K562 (cell line): ENCODE measurements at regions not wholly inside any gene's neighbourhood (a gene's known extent, or its start where the extent isn't known, plus 50 kb on each side); places are given as distances from the start of the nearest gene placed in this dataset.

ENCODE experiments used
- ATAC-seq: fragments of 200-7000 bp; cut with Tn5 transposase; 3 replicates; pipeline ENCODE4 v1.9.1; 2020; ENCODE audit warnings: moderate library complexity
- BruUV-seq: library from RNA; stranded (reverse); fragments of 400-500 nt; replicated peaks from 2 replicates; lab custom pipeline; 2021; lab: Mats Ljungman, UMichigan
- CTCF ChIA-PET: fragments of 300-600 bp; formaldehyde crosslinking; extraction: SDS; loops from one replicate; lab custom pipeline; 2021; ENCODE audit warnings: low intra/inter-chr PET ratio; lab: Yijun Ruan, JAX
- POLR2A ChIA-PET: fragments of 300-600, 350-650 bp; sonication (Branson Sonifier 250); formaldehyde crosslinking; extraction: SDS; loops from one replicate; lab custom pipeline; 2021; ENCODE audit warnings: antibody characterized with exemption, inconsistent platforms; lab: Yijun Ruan, JAX
- DNase-seq, 4 experiments: peaks; one replicate each; pipeline versions ENCODE4 v3.0.0 to v3.0.0-alpha.2; 2011 to 2018; ENCODE audit warnings: low spot score in 3 of 4, mixed read lengths in 3 of 4; ENCODE audit errors: extremely low read depth in 1 of 4
- FAIRE-seq: peaks from 2 replicates; lab custom pipeline; 2011; peaks lifted over from hg19 to GRCh38; lab: Jason Lieb, UNC
- H2AFZ ChIP-seq: 2 replicates; pipeline ENCODE4 v1.6.0; 2011; ENCODE audit warnings: low read depth, low read length, control low read depth, inconsistent platforms
- H3K27ac ChIP-seq: fragments of 200-600 bp; 3 replicates; pipeline ENCODE4 v1.8.0; 2011; ENCODE audit warnings: low read depth, mild to moderate bottlenecking, control low read depth, inconsistent platforms, low read length, moderate library complexity, mixed read lengths; ENCODE audit errors: extremely low read depth
- H3K27me3 ChIP-seq, 2 experiments: fragments of 300-600 bp in 1 of 2; 2 replicates in 1 of 2; 3 replicates in 1 of 2; pipeline versions ENCODE4 v1.6.0 to v1.8.0; 2011; ENCODE audit warnings: inconsistent platforms in 2 of 2, low read length in 2 of 2, mild to moderate bottlenecking in 1 of 2, mixed read lengths in 1 of 2, moderate library complexity in 1 of 2; ENCODE audit not compliant: control insufficient read depth in 2 of 2, insufficient read depth in 2 of 2
- H3K36me3 ChIP-seq: fragments of 300-600 bp; 3 replicates; pipeline ENCODE4 v1.8.0; 2011; ENCODE audit warnings: mild to moderate bottlenecking, low read length, inconsistent platforms; ENCODE audit not compliant: control insufficient read depth, insufficient read depth
- H3K4me1 ChIP-seq, 2 experiments: fragments of 200-600 bp in 1 of 2; replicated peaks in 1 of 2; 2 replicates in 1 of 2; 3 replicates in 1 of 2; pipeline versions ENCODE4 v1.5.1 to v1.8.0; 2011; ENCODE audit warnings: inconsistent platforms in 2 of 2, low read length in 2 of 2, mild to moderate bottlenecking in 1 of 2, mixed read lengths in 1 of 2, moderate library complexity in 1 of 2; ENCODE audit not compliant: control insufficient read depth in 2 of 2, insufficient read depth in 2 of 2
- H3K4me2 ChIP-seq: 2 replicates; pipeline ENCODE4 v1.6.1; 2011; ENCODE audit warnings: low read length, control low read depth, inconsistent platforms, mixed read lengths; ENCODE audit not compliant: insufficient read depth
- H3K4me3 ChIP-seq: fragments of 200-600 bp; sonication (generic), shearing (Covaris generic); 2 replicates; pipeline ENCODE4 v1.5.1; 2016; ENCODE audit warnings: control low read depth, inconsistent platforms
- H3K79me2 ChIP-seq: fragments of 200-600 bp; 3 replicates; pipeline ENCODE4 v1.8.0; 2011; ENCODE audit warnings: low read length, inconsistent platforms; ENCODE audit not compliant: control insufficient read depth, insufficient read depth
- H3K9ac ChIP-seq, 2 experiments: 2 replicates each; pipeline versions ENCODE4 v1.6.0 to v1.6.1; 2011; ENCODE audit warnings: low read depth in 2 of 2, low read length in 2 of 2, control low read depth in 1 of 2, inconsistent platforms in 1 of 2, mild to moderate bottlenecking in 1 of 2, mixed read lengths in 1 of 2; ENCODE audit not compliant: insufficient read depth in 1 of 2
- H3K9me1 ChIP-seq: one replicate; pipeline ENCODE4 v1.6.0; 2011; ENCODE audit warnings: inconsistent platforms, mild to moderate bottlenecking, low read length, moderate library complexity; ENCODE audit not compliant: control insufficient read depth, insufficient read depth
- H3K9me3 ChIP-seq: replicated peaks from 2 replicates; pipeline ENCODE4 v1.5.1; 2011; ENCODE audit warnings: low read depth, low read length, inconsistent platforms; ENCODE audit not compliant: control insufficient read depth, insufficient read depth
- H4K20me1 ChIP-seq: replicated peaks from 2 replicates; pipeline ENCODE4 v1.6.1; 2011; ENCODE audit warnings: low read length, inconsistent platforms, mixed read lengths; ENCODE audit not compliant: control insufficient read depth, insufficient read depth
- ESRRB ChIP-seq: fragments of 250-450 bp; sonication (Bioruptor Pico); IDR thresholded peaks from 2 replicates; pipeline ENCODE4 v1.5.0; 2020; ENCODE audit warnings: mild to moderate bottlenecking, moderate library complexity, borderline replicate concordance
- GTF2A2 ChIP-seq: IDR thresholded peaks from 2 replicates; pipeline ENCODE4 v1.6.1; 2016; ENCODE audit warnings: mild to moderate bottlenecking, missing genetic modification characterization, missing compliant biosample characterization
- KDM2B ChIP-seq: fragments of 250-450 bp; sonication (Bioruptor Pico); IDR thresholded peaks from 2 replicates; pipeline ENCODE4 v1.8.0; 2021; ENCODE audit warnings: mild to moderate bottlenecking, moderate library complexity
- NR1H2 ChIP-seq: sonication (generic); formaldehyde crosslinking; IDR thresholded peaks from 2 replicates; pipeline ENCODE4 v1.4.0; 2020; ENCODE audit warnings: mild to moderate bottlenecking, missing genetic modification reagents
- PPARD ChIP-seq: fragments of 250-450 bp; sonication (Bioruptor Pico); IDR thresholded peaks from 2 replicates; pipeline ENCODE4 v1.8.0; 2022; ENCODE audit warnings: inconsistent platforms, mild to moderate bottlenecking, moderate library complexity
- TARDBP ChIP-seq: fragments of 450-650 bp; IDR thresholded peaks from 2 replicates; pipeline ENCODE4 v1.6.1; 2016
- WGBS: fragments of 100-300 bp; shearing (Covaris generic); methylation state at CpG from one replicate; pipeline ENCODE4 v1.1.6; 2016; ENCODE audit warnings: low coverage, mixed read lengths; ENCODE audit not compliant: insufficient coverage; ENCODE audit errors: missing lambda C conversion rate; 5-methylcytosine and 5-hydroxymethylcytosine counted together
- in situ Hi-C: fragments of 300-500 bp; cut with MboI; formaldehyde crosslinking; loops from 4 replicates; pipeline ENCODE4 v1.15.0; 2018; ENCODE audit warnings: inconsistent platforms, mixed read lengths
- intact Hi-C: fragments of 100-400 bp; cut with micrococcal nuclease; formaldehyde crosslinking; loops from 2 replicates; pipeline ENCODE4 v1.14.2; 2022
- TF ChIP-seq, protein P1 (sequence below): fragments of 250-450 bp; sonication (Bioruptor Pico); IDR thresholded peaks from 2 replicates; pipeline ENCODE4 v1.8.0; 2021; ENCODE audit warnings: moderate library complexity, mild to moderate bottlenecking, inconsistent platforms
- TF ChIP-seq, protein P2 (sequence below): IDR thresholded peaks from 2 replicates; pipeline ENCODE4 v1.6.1; 2012; ENCODE audit warnings: low read depth, low read length, improper control_type of control experiment, borderline replicate concordance

DNA sequence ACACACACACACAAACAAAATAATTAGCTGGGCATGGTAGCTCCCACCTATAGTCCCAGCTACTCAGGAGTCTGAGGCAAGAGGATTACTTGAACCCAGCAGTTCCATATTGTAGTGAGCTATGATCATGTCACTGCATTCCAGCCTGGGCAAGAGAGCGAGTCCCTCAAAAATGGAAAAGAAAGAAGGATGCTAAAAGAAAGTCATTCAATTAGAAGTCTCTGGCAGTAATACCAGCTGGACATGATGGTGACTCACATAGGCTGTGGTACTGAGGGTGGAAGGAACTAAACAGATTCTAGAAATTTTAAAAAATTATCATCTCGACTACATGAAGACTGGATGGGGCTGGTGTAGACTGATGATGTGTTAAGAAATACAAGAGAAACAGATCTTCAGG lies 385.3 kb downstream of the ETV1 start:
- TF ChIP-seq GTF2A2 (tag) (no peak), ESRRB (CRISPR knock-in tag) (no peak), NR1H2 (CRISPR knock-in tag) (no peak), TARDBP (no peak), KDM2B (no peak), PPARD (CRISPR knock-in tag) (no peak)
- TF ChIP-seq, protein P1, sequence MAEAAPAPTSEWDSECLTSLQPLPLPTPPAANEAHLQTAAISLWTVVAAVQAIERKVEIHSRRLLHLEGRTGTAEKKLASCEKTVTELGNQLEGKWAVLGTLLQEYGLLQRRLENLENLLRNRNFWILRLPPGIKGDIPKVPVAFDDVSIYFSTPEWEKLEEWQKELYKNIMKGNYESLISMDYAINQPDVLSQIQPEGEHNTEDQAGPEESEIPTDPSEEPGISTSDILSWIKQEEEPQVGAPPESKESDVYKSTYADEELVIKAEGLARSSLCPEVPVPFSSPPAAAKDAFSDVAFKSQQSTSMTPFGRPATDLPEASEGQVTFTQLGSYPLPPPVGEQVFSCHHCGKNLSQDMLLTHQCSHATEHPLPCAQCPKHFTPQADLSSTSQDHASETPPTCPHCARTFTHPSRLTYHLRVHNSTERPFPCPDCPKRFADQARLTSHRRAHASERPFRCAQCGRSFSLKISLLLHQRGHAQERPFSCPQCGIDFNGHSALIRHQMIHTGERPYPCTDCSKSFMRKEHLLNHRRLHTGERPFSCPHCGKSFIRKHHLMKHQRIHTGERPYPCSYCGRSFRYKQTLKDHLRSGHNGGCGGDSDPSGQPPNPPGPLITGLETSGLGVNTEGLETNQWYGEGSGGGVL (CRISPR knock-in tag) = no peak
- TF ChIP-seq, protein P2, sequence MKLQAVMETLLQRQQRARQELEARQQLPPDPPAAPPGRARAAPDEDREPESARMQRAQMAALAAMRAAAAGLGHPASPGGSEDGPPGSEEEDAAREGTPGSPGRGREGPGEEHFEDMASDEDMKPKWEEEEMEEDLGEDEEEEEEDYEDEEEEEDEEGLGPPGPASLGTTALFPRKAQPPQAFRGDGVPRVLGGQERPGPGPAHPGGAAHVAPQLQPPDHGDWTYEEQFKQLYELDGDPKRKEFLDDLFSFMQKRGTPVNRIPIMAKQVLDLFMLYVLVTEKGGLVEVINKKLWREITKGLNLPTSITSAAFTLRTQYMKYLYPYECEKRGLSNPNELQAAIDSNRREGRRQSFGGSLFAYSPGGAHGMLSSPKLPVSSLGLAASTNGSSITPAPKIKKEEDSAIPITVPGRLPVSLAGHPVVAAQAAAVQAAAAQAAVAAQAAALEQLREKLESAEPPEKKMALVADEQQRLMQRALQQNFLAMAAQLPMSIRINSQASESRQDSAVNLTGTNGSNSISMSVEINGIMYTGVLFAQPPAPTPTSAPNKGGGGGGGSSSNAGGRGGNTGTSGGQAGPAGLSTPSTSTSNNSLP = no peak
- 0% methylated on average over 2 of the region's 2 CpGs for WGBS
- Histone ChIP-seq H4K20me1 (no peaks in the 10 kb centered on the region), H3K4me1 (no peaks in the 10 kb centered on the region), H3K79me2 (no peaks in the 10 kb centered on the region), H3K27me3 (no peaks in the 10 kb centered on the region), H3K4me2 (no peak overlapping the region), H2AFZ (no peak overlapping the region), H3K36me3 (no peaks in the 10 kb centered on the region), H3K27ac (no peak overlapping the region), H3K9me3 (0 out of 2 replicates have a peak, but pooled peaks cover 2% of the 10 kb centered on the region), H3K9me1 (no peaks in the 10 kb centered on the region), H3K4me3 (no peak overlapping the region), H3K9ac (no peak overlapping the region)
- CTCF ChIA-PET = no interaction called here
- BruUV-seq = no TSS peak
- no peak for DNase-seq
- POLR2A ChIA-PET = no interaction called here
- no peak for ATAC-seq
- FAIRE-seq = no peak
- intact Hi-C loops = no loop called here
- in situ Hi-C loops = no loop called here
